ENCODE measurements at regions not wholly inside any gene's neighbourhood (a gene's known extent, or its start where the extent isn't known, plus 50 kb on each side); places are given as distances from the start of the nearest gene placed in this dataset.

GRCh38 chr12:112738531-112738930 is 53.0 kb upstream of the RPH3A start:
- TF ChIP-seq, protein P1, sequence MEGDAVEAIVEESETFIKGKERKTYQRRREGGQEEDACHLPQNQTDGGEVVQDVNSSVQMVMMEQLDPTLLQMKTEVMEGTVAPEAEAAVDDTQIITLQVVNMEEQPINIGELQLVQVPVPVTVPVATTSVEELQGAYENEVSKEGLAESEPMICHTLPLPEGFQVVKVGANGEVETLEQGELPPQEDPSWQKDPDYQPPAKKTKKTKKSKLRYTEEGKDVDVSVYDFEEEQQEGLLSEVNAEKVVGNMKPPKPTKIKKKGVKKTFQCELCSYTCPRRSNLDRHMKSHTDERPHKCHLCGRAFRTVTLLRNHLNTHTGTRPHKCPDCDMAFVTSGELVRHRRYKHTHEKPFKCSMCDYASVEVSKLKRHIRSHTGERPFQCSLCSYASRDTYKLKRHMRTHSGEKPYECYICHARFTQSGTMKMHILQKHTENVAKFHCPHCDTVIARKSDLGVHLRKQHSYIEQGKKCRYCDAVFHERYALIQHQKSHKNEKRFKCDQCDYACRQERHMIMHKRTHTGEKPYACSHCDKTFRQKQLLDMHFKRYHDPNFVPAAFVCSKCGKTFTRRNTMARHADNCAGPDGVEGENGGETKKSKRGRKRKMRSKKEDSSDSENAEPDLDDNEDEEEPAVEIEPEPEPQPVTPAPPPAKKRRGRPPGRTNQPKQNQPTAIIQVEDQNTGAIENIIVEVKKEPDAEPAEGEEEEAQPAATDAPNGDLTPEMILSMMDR (IDR thresholded peaks at IDR 0.05; ENCODE audit: low read depth, low read length, poor library complexity, severe bottlenecking) = no peak
- TF ChIP-seq EZH2phosphoT487 (IDR thresholded peaks at IDR 0.05; ENCODE audit: borderline replicate concordance, low read length) = no peak

All from DOHH2 (cell line).